Epithelial cell of proximal tubule (primary cell): ENCODE measurements at regions not wholly inside any gene's neighbourhood (a gene's known extent, or its start where the extent isn't known, plus 50 kb on each side); places are given as distances from the start of the nearest gene placed in this dataset.

ENCODE experiments used
- DNase-seq: peaks from one replicate; pipeline ENCODE4 v3.0.0-alpha.2; 2011; ENCODE audit warnings: low read depth
- H3K4me3 ChIP-seq: 2 replicates; pipeline ENCODE4 v1.5.1; 2011; ENCODE audit warnings: low read depth, mild to moderate bottlenecking, low read length
- TF ChIP-seq, protein P1 (sequence below): conservative IDR thresholded peaks from 2 replicates; pipeline ENCODE4 v1.5.1; 2012; ENCODE audit warnings: low read depth, mild to moderate bottlenecking, low read length

DNA sequence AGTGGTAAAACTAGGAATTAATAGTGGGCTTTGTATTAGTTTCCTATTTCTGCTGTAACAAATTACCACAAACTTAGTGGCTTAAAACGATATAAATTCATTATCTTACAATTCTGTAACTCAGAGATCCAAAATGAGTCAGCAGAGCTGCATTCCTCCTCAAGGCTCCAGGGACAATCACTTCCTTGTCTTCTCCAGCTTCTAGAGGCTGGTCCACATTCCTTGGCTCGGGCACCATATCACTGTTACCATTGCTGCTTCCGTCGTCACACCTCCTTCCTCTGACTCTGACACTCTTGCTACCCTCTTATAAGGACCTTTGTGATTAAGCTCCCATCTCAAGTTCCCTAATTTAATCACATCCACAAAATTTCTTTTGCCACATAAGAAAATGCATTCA lies 567.8 kb upstream of the KLHL29 start:
- DNase-seq, result peak; percentile 20
- no peak overlapping the region for H3K4me3 ChIP-seq
- TF ChIP-seq, protein P1, sequence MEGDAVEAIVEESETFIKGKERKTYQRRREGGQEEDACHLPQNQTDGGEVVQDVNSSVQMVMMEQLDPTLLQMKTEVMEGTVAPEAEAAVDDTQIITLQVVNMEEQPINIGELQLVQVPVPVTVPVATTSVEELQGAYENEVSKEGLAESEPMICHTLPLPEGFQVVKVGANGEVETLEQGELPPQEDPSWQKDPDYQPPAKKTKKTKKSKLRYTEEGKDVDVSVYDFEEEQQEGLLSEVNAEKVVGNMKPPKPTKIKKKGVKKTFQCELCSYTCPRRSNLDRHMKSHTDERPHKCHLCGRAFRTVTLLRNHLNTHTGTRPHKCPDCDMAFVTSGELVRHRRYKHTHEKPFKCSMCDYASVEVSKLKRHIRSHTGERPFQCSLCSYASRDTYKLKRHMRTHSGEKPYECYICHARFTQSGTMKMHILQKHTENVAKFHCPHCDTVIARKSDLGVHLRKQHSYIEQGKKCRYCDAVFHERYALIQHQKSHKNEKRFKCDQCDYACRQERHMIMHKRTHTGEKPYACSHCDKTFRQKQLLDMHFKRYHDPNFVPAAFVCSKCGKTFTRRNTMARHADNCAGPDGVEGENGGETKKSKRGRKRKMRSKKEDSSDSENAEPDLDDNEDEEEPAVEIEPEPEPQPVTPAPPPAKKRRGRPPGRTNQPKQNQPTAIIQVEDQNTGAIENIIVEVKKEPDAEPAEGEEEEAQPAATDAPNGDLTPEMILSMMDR, result no peak

DNA sequence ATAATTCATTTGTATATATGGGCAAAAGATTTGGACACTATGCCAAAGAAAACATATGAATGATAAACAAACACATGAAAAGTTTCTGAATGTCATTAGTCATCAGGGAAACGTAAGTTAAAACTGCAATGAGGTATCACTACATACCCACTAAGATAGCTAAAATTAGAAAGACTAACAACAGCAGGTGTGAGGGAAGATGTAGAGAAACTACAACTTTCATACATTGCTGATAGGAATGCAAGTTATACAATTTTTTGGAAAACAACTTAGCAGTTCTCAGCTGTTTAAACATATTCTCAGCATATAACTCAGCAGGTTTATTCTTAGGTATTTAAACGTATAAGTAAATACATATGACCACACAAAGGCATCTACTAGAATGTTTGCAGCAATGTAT lies 563.5 kb upstream of the KLHL29 start:
- no peak for DNase-seq
- H3K4me3 ChIP-seq, result no peak overlapping the region
- TF ChIP-seq, protein P1, result no peak

DNA sequence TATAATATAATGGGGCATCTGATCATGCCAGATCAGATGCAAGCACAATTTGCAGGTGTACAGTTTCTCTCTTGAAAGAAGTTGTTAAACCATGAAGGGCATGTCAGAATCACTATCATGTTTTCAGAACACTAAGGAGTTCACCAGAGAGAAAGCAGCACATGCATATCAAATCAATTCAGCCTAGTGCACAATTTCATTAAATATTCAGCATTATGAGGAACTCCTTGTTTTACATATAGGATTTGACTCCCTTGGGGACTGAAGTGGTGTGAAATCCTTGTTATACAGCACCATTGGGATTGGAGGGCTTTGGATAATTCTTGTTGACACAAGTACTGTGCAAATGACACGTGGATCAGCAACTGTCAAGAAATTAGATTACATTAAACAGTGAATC lies 562.1 kb upstream of the KLHL29 start:
- TF ChIP-seq, protein P1, result no peak
- no peak overlapping the region for H3K4me3 ChIP-seq
- DNase-seq, result no peak

- no peak for DNase-seq
- TF ChIP-seq, protein P1, result no peak
- no peak overlapping the region for H3K4me3 ChIP-seq
These were observed 560.4 kb upstream of the KLHL29 start for GRCh38 chr2:22824618-22825017.

GRCh38 chr2:22826703-22827102 lies 558.3 kb upstream of the KLHL29 start:
- no peak for DNase-seq
- TF ChIP-seq, protein P1, result no peak
- H3K4me3 ChIP-seq, result no peak overlapping the region

DNA sequence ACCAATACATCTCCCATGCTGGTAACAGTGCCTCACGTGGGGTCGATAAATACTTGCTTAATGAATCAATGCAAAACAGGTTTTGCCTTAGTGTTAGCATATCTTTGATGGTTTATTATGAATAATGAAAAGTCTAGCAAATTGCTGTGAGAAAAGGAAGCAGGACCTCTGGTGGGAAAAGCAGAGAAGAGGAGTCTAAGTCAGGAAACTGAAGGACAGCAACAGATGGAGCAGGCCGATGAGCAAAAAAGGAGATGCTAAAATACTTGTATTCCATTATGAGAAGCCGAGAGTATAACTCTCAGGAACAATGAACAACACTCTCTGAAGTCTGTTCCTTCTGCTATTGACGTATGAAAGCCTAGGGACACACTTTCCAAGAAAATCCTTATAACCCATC lies 555.2 kb upstream of the KLHL29 start:
- no peak for DNase-seq
- TF ChIP-seq, protein P1, result no peak
- no peak overlapping the region for H3K4me3 ChIP-seq

DNA sequence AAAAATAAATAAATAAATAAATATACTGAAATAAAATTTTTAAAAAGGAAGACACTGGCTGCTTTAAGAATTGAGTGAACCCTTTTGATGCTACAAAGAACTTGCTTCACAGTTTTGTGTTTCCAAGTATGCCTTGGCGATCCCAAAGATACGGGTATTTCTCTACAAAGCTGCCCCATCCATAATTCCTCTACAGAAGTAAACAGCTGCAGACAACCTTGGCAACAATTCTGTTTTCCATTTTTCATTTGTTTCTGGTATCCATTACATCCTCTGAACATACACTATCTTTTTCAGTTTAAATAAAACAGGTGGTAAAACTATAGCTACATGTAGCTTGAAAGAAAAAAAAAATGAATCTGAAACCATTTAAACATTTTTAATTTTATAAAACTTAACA lies 552.8 kb upstream of the KLHL29 start:
- H3K4me3 ChIP-seq, result no peak overlapping the region
- no peak for DNase-seq
- TF ChIP-seq, protein P1, result no peak
